A549 (cell line): ENCODE measurements at regions not wholly inside any gene's neighbourhood (a gene's known extent, or its start where the extent isn't known, plus 50 kb on each side); places are given as distances from the start of the nearest gene placed in this dataset.

Experiments used
- KDM5A ChIP-seq: fragments of 200-600 bp; sonication (generic); IDR thresholded peaks from 2 replicates; pipeline ENCODE4 v1.6.1; 2016; ENCODE audit warnings: antibody characterized with exemption, mild to moderate bottlenecking
- TF ChIP-seq, protein P1 (sequence below): fragments of >200 bp; sonication (Bioruptor Twin); formaldehyde crosslinking; IDR thresholded peaks from 3 replicates; pipeline ENCODE4 v1.5.1; 2016

GRCh38 chr4:124167602-124168001, 544.9 kb downstream of the ANKRD50 start:
- TF ChIP-seq, protein P1, sequence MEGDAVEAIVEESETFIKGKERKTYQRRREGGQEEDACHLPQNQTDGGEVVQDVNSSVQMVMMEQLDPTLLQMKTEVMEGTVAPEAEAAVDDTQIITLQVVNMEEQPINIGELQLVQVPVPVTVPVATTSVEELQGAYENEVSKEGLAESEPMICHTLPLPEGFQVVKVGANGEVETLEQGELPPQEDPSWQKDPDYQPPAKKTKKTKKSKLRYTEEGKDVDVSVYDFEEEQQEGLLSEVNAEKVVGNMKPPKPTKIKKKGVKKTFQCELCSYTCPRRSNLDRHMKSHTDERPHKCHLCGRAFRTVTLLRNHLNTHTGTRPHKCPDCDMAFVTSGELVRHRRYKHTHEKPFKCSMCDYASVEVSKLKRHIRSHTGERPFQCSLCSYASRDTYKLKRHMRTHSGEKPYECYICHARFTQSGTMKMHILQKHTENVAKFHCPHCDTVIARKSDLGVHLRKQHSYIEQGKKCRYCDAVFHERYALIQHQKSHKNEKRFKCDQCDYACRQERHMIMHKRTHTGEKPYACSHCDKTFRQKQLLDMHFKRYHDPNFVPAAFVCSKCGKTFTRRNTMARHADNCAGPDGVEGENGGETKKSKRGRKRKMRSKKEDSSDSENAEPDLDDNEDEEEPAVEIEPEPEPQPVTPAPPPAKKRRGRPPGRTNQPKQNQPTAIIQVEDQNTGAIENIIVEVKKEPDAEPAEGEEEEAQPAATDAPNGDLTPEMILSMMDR: no peak
- TF ChIP-seq KDM5A: no peak
